Central memory CD8-positive, alpha-beta T cell (primary cell): ENCODE measurements at regions not wholly inside any gene's neighbourhood (a gene's known extent, or its start where the extent isn't known, plus 50 kb on each side); places are given as distances from the start of the nearest gene placed in this dataset.

Experiments used
- ATAC-seq: fragments of 150-1000 bp; cut with Tn5 transposase; replicated peaks from 2 replicates; pipeline ENCODE4 v1.10.0; 2022; ENCODE audit warnings: mild to moderate bottlenecking, moderate FRiP score, moderate number of reproducible peaks; ENCODE audit not compliant: poor library complexity, severe bottlenecking; ENCODE audit errors: extremely low read depth
- DNase-seq, 2 donors: peaks; one replicate each; pipeline ENCODE4 v3.0.0; 2021; ENCODE audit warnings: low spot score in 2 of 2
- H3K27ac Mint-ChIP-seq: one replicate; pipeline ENCODE4 v1.8.0; 2022; ENCODE audit warnings: low read depth, mild to moderate bottlenecking, moderate library complexity, mixed read lengths
- H3K27me3 Mint-ChIP-seq: one replicate; pipeline ENCODE4 v1.8.0; 2022; ENCODE audit warnings: mixed read lengths
- H3K36me3 Mint-ChIP-seq: one replicate; pipeline ENCODE4 v1.8.0; 2022; ENCODE audit warnings: mild to moderate bottlenecking, moderate library complexity, mixed read lengths; ENCODE audit not compliant: insufficient read depth
- H3K4me1 Mint-ChIP-seq: one replicate; pipeline ENCODE4 v1.8.0; 2022; ENCODE audit warnings: mixed read lengths
- H3K4me3 Mint-ChIP-seq: one replicate; pipeline ENCODE4 v1.8.0; 2022; ENCODE audit warnings: mild to moderate bottlenecking, moderate library complexity, mixed read lengths
- H3K9me3 Mint-ChIP-seq: one replicate; pipeline ENCODE4 v1.8.0; 2022; ENCODE audit warnings: mixed read lengths

DNA sequence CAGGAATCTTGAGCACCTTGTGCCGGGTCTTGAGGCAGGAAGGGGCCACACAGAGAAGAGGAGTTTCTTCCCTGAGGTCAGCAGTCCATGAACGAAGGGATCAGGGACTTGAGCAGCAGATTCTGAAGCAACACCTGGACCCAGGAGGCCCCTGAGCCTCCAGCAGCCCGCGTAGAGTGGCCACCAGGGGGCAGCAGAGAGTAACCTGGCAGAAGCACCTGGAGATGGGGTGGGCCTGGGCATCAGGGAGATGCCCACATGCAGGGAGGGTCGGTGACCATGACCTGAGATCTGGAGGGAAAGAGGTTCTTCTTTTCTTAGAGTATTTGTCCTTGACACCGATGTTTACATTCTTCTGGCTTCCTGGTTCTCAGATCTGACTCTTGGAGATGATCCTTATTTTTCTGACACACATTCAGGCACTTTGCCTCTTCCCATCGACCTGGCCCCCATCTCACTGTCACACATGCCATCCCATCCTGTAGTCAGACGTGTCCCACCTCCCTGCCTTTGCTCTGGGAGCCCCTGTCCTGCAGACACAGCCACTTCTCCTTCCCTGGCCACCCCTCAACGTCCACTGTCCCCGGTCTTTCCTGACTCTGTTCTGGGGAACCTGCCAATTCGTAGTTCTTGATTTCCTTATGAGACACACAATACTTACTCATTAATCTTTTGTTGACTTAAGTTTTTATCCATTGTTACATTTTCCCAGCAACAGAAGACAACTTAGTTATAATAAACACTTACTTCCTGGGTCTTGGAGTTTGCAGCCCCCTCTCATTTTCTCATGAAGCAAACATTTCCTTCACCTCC lies 66.5 kb downstream of the GGTLC2 start:
- H3K27ac Mint-ChIP-seq = peak overlapping the region; percentile 13
- H3K4me3 Mint-ChIP-seq = peak overlapping the region; percentile 44
- peaks cover 16% of the 10 kb centered on the region for H3K4me1 Mint-ChIP-seq
- peaks cover 6% of the 10 kb centered on the region for H3K36me3 Mint-ChIP-seq
- no peaks in the 10 kb centered on the region for H3K27me3 Mint-ChIP-seq
- ATAC-seq = peak; percentile 60
- H3K9me3 Mint-ChIP-seq = no peaks in the 10 kb centered on the region
- peak; percentile 57 to 74 for DNase-seq

DNA sequence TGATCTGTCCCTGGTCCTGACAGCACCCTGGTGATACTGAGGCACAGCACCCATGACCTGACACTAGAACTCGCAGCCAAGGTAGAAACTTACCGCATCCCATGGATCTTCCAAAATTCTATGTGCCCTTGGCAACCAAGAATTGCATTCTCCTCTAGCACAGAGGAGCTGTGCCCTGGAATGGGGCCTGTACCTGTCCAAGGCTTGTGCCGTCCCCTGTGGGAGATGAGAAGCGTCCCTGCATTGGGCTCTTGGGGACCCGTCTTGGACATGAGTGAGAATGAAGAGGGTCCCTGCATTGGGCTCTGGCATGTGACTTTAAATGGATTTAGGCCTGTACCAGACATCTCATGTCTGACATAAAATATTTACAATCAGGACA lies 67.1 kb downstream of the GGTLC2 start:
- no peak for DNase-seq
- Mint-ChIP-seq H3K4me3 (peak overlapping the region; percentile 44), H3K27ac (peak overlapping the region; percentile 13), H3K9me3 (no peaks in the 10 kb centered on the region), H3K4me1 (peaks cover 16% of the 10 kb centered on the region), H3K27me3 (no peaks in the 10 kb centered on the region), H3K36me3 (peaks cover 6% of the 10 kb centered on the region)
- ATAC-seq = no peak

DNA sequence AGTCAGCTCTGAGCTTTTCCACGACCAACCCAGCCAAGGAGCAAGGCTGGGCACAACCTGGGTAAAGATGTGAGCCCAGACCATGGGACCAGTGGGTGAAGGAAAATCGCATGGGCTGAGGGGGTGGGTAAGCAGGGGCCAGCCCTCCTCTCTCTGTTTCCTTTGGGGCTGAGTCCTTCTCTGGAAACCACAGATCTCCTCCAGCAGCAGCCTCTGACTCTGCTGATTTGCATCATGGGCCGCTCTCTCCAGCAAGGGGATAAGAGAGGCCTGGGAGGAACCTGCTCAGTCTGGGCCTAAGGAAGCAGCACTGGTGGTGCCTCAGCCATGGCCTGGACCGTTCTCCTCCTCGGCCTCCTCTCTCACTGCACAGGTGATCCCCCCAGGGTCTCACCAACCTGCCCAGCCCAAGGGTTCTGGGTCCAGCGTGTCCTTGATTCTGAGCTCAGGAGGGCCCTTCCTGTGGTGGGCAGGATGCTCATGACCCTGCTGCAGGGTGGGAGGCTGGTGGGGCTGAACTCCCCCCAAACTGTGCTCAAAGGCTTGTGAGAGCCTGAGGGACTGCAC lies 67.8 kb downstream of the GGTLC2 start:
- Mint-ChIP-seq H3K4me1 (peaks cover 18% of the 10 kb centered on the region), H3K9me3 (no peaks in the 10 kb centered on the region), H3K27me3 (no peaks in the 10 kb centered on the region), H3K27ac (no peak overlapping the region), H3K4me3 (no peak overlapping the region), H3K36me3 (peaks cover 6% of the 10 kb centered on the region)
- ATAC-seq (no peak), DNase-seq (no peak)

DNA sequence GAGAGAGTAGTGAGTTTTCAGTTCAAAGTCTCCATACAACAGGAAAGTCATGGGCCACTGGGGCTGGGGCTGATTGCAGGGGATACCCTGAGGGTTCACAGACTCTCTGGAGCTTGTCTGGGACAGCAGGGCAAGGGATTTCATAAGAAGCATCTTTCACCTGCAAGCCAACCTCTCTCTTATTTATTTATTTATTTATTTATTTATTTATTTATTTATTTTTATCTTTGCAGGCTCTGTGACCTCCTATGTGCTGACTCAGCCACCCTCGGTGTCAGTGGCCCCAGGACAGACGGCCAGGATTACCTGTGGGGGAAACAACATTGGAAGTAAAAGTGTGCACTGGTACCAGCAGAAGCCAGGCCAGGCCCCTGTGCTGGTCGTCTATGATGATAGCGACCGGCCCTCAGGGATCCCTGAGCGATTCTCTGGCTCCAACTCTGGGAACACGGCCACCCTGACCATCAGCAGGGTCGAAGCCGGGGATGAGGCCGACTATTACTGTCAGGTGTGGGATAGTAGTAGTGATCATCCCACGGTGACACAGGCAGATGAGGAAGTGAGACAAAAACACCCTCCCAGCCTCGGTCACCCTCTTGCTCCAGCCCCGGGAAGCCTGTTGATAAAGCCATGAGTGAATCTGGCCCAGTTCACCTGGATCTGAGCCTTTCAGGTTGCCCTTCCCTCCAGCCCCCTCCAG lies 68.4 kb downstream of the GGTLC2 start:
- Mint-ChIP-seq H3K27ac (no peak overlapping the region), H3K4me3 (no peak overlapping the region), H3K27me3 (no peaks in the 10 kb centered on the region), H3K9me3 (no peaks in the 10 kb centered on the region), H3K4me1 (peaks cover 25% of the 10 kb centered on the region), H3K36me3 (peaks cover 6% of the 10 kb centered on the region)
- ATAC-seq (no peak), DNase-seq (no peak)

DNA sequence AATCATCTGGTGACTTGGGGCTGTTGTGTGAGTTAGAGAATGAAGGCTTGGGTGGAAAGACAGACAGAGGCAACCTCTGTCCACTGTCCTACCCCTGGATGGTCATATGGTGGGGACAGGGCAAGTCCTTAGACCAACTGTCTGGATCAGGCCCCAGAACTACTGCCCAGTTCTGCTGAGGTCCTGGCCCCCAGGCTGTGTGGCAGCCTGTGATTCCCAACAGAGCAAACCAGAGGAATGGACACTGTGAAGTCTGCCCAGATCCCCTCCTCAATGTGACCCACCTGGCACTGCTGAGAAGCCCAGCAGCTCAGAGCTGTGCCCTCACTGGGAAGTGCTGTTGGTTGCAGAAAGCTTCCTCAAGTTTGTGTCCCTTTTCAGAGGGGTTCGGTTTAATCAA lies 69.0 kb downstream of the GGTLC2 start:
- H3K4me3 Mint-ChIP-seq = no peak overlapping the region
- ATAC-seq = no peak
- no peak for DNase-seq
- H3K9me3 Mint-ChIP-seq = no peaks in the 10 kb centered on the region
- H3K4me1 Mint-ChIP-seq = peaks cover 28% of the 10 kb centered on the region
- H3K36me3 Mint-ChIP-seq = peaks cover 6% of the 10 kb centered on the region
- no peak overlapping the region for H3K27ac Mint-ChIP-seq
- H3K27me3 Mint-ChIP-seq = no peaks in the 10 kb centered on the region

DNA sequence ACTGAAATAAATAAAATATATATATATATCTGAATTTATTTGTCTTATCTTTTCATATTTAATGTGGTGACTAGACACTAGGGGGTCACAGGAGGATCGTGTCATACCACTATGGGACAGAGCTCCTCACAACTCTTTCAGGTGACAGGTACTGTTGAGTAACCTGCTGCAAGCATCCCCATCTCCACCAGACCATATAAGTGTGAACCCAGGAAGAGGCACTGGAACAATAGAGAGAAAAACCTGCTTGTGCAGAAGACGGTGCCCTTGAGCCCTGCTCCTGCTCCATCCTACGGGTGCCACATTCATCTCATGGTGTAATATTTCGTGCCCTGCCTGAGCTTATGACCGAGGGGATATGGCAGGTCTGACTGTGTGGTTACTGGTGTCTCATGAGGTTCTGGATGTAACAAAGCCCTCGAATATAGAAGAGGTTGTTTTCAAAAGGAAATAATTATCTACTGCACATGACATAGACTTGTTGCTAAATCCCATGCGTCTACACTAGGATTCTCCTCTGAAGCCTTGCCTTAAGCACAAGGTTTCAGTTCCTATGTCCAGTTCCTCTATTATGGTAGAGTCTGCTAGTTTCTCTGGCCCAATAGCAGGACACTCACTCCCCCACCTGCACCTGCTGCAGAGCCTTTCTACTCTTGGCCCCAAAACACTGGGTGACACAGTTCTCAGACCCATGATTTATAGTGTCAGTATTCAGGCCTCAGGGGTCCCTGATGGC lies 70.4 kb downstream of the GGTLC2 start:
- Mint-ChIP-seq H3K9me3 (no peaks in the 10 kb centered on the region), H3K4me1 (peaks cover 34% of the 10 kb centered on the region), H3K4me3 (no peak overlapping the region), H3K27me3 (no peaks in the 10 kb centered on the region), H3K27ac (no peak overlapping the region), H3K36me3 (peaks cover 6% of the 10 kb centered on the region)
- DNase-seq (no peak), ATAC-seq (no peak)

DNA sequence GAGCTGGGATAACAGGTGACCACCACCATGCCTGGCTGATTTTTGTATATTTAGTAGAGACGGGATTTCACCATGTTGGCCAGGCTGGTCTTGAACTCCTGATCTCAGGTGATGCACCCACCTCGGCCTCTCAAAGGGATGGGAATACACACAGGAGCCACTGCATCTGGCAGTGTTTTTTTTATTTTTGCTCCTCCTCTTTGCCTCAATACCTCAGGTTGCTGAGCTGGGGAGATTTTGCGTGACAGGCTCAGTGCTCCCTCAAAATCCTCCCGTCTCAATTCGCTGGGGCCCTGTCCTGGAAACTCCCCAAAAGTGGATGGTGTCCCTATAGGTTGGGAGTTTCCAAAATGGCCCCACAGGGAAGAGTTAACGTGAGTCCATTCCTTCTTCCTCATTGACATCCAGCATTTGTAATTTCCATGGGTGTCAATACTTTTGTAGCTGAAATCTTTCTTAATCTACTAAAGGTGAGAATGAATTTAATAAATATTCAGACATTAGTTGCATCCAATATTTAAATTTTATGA lies 71.8 kb downstream of the GGTLC2 start:
- H3K27ac Mint-ChIP-seq = no peak overlapping the region
- DNase-seq = no peak
- H3K27me3 Mint-ChIP-seq = no peaks in the 10 kb centered on the region
- no peak for ATAC-seq
- H3K9me3 Mint-ChIP-seq = no peaks in the 10 kb centered on the region
- H3K36me3 Mint-ChIP-seq = peaks cover 2% of the 10 kb centered on the region
- H3K4me3 Mint-ChIP-seq = no peak overlapping the region
- H3K4me1 Mint-ChIP-seq = peaks cover 44% of the 10 kb centered on the region

DNA sequence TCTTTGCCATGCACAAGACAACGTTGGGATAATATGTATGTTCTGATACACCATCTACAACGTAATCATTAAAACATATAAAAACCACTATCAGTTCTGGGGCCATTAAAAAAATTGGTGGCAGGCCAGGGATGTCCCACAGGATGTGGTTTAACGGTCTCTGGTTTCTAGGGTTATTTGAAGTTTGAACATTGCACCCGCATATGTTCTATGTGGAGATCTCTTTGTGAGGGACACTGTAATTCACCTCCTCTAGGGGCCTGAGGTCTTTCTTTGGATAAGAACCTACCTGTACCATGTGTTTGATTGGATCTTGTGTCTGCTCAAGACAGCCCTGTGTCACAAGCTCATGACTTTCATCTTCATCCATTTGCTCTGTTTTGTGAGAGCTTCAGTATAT lies 73.2 kb downstream of the GGTLC2 start:
- H3K4me1 Mint-ChIP-seq = peaks cover 58% of the 10 kb centered on the region
- no peak overlapping the region for H3K4me3 Mint-ChIP-seq
- no peak overlapping the region for H3K27ac Mint-ChIP-seq
- no peaks in the 10 kb centered on the region for H3K27me3 Mint-ChIP-seq
- DNase-seq = no peak
- no peaks in the 10 kb centered on the region for H3K36me3 Mint-ChIP-seq
- no peaks in the 10 kb centered on the region for H3K9me3 Mint-ChIP-seq
- ATAC-seq = no peak

DNA sequence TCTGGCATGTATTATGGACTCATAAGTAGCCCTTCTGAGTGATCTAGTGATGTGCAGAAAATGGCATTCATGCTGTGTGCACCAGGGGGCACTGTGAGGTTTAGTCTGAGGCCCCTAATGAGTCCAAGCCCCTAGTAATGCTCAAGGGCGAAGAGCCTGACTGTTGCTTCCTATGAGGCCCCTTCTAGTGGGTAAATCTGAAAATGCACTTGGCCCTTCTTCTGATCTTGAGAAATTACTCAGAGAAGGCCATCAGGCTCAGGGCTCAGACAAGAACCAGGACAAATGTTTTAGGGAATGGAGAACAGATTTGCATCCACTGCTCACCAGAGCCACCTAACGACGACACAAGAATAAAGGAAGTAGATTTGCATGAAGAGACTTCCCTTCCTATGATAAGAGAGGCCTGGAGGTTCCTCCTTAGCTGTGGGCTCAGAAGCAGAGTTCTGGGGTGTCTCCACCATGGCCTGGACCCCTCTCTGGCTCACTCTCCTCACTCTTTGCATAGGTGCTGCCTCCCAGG lies 75.8 kb downstream of the GGTLC2 start:
- Mint-ChIP-seq H3K4me1 (peaks cover 60% of the 10 kb centered on the region), H3K36me3 (no peaks in the 10 kb centered on the region), H3K27me3 (no peaks in the 10 kb centered on the region), H3K9me3 (no peaks in the 10 kb centered on the region), H3K4me3 (peak overlapping the region; percentile 55), H3K27ac (peak overlapping the region; percentile 89)
- ATAC-seq = peak; percentile 81
- DNase-seq = peak; percentile 46 to 62

DNA sequence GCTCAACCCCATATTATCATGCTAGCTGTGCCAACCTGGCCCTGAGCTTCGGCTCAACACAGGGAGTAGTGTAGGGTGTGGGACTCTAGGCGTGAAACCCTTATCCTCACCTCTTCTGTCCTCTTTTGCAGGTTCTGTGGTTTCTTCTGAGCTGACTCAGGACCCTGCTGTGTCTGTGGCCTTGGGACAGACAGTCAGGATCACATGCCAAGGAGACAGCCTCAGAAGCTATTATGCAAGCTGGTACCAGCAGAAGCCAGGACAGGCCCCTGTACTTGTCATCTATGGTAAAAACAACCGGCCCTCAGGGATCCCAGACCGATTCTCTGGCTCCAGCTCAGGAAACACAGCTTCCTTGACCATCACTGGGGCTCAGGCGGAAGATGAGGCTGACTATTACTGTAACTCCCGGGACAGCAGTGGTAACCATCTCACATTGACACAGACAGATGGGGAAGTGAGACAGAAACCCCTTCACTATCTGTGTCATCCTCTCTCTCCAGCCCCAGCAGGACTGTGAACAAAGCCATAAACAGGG lies 76.4 kb downstream of the GGTLC2 start:
- Mint-ChIP-seq H3K36me3 (no peaks in the 10 kb centered on the region), H3K27me3 (no peaks in the 10 kb centered on the region), H3K4me1 (peaks cover 60% of the 10 kb centered on the region), H3K9me3 (no peaks in the 10 kb centered on the region), H3K4me3 (peak overlapping the region; percentile 55), H3K27ac (peak overlapping the region; percentile 89)
- no peak for DNase-seq
- ATAC-seq = peak; percentile 54

DNA sequence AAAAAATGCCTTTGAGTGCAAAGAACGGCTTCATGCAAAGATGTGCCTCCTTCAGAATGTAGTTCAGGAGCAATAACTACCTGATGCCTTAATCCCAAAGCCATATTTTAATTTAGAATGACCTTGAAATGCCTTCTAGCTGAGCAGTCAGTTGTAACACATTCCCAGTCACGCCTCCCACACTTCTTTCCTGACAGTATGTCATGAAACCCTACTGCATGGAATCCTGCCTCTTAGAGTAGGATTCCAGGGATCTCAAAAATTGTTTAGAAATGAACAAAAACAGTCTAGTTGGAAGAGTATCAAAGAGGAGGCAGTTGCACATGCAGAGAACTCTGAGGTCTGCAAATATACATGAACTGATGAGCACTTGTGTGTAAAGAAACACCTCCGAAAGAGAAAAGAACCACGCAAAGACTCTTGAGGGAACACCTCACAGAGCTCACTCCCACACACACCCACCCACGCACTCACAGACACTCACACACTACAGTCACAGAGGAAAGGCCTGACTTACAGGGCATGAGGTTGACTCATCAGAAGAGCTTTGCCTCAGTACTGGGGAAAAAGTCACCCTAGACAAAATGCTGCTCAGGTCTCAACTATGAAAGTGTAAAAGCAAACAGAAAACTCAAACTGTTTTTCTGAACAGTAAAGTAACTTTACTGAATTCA lies 77.4 kb downstream of the GGTLC2 start:
- Mint-ChIP-seq H3K4me1 (peaks cover 61% of the 10 kb centered on the region), H3K27me3 (no peaks in the 10 kb centered on the region), H3K4me3 (peak overlapping the region; percentile 55), H3K9me3 (no peaks in the 10 kb centered on the region), H3K27ac (peak overlapping the region; percentile 89), H3K36me3 (no peaks in the 10 kb centered on the region)
- ATAC-seq (peak; percentile 65), DNase-seq (no peak)
